ENCODE measurements at regions not wholly inside any gene's neighbourhood (a gene's known extent, or its start where the extent isn't known, plus 50 kb on each side); places are given as distances from the start of the nearest gene placed in this dataset.

GRCh38 chr2:156818221-156818620 lies 382.0 kb downstream of the GPD2 start:
- 85 to 94% methylated on average over 6 of the region's 6 CpGs for WGBS, 2 donors
- Histone ChIP-seq H3K27me3 (no peaks in the 10 kb centered on the region), H3K4me3 (no peak overlapping the region), H3K4me1 (no peaks in the 10 kb centered on the region), H3K27ac (no peak overlapping the region), H3K36me3 (no peaks in the 10 kb centered on the region), H3K9me3 (no peaks in the 10 kb centered on the region)
- no peak for DNase-seq (ENCODE audit: low spot score in 2 of 2)
- TF ChIP-seq EP300 (IDR thresholded peaks at IDR 0.05) (no peak), POLR2A (IDR thresholded peaks at IDR 0.05) (no peak), CTCF (IDR thresholded peaks at IDR 0.05) (no peak)

- no peaks in the 10 kb centered on the region for H3K36me3 ChIP-seq
- no peaks in the 10 kb centered on the region for H3K9me3 ChIP-seq
- H3K27me3 ChIP-seq: no peaks in the 10 kb centered on the region
- H3K4me3 ChIP-seq: no peak overlapping the region
- H3K27ac ChIP-seq: no peak overlapping the region
- H3K4me1 ChIP-seq: no peaks in the 10 kb centered on the region
- no peak for DNase-seq (ENCODE audit: low spot score in 2 of 2)
- TF ChIP-seq POLR2A (IDR thresholded peaks at IDR 0.05): no peak
- TF ChIP-seq CTCF (IDR thresholded peaks at IDR 0.05): no peak
- TF ChIP-seq EP300 (IDR thresholded peaks at IDR 0.05): no peak
- 47% methylated on average over 3 of the region's 3 CpGs for WGBS, 2 donors
These were observed 382.8 kb downstream of the GPD2 start for GRCh38 chr2:156818944-156819343.

GRCh38 chr2:156826341-156826933 lies 390.3 kb downstream of the GPD2 start:
- H3K27me3 ChIP-seq: no peaks in the 10 kb centered on the region
- H3K36me3 ChIP-seq: no peaks in the 10 kb centered on the region
- TF ChIP-seq POLR2A (IDR thresholded peaks at IDR 0.05) (no peak), EP300 (IDR thresholded peaks at IDR 0.05) (no peak), CTCF (IDR thresholded peaks at IDR 0.05) (no peak)
- H3K27ac ChIP-seq: no peak overlapping the region
- 56 to 62% methylated on average over 2 of the region's 2 CpGs for WGBS, 2 donors
- peaks cover 0 to 6% (median 1%) of the 10 kb centered on the region in 4 donors for H3K4me1 ChIP-seq
- no peak for DNase-seq (ENCODE audit: low spot score in 2 of 2)
- H3K9me3 ChIP-seq: no peaks in the 10 kb centered on the region
- no peak overlapping the region for H3K4me3 ChIP-seq

GRCh38 chr2:156834431-156834830 lies 398.3 kb downstream of the GPD2 start:
- Histone ChIP-seq H3K27ac (no peak overlapping the region), H3K36me3 (no peaks in the 10 kb centered on the region), H3K4me3 (no peak overlapping the region), H3K9me3 (no peaks in the 10 kb centered on the region), H3K4me1 (no peaks in the 10 kb centered on the region), H3K27me3 (no peaks in the 10 kb centered on the region)
- no peak for DNase-seq (ENCODE audit: low spot score in 2 of 2)
- TF ChIP-seq EP300 (IDR thresholded peaks at IDR 0.05) (no peak), POLR2A (IDR thresholded peaks at IDR 0.05) (no peak), CTCF (IDR thresholded peaks at IDR 0.05) (no peak)
- WGBS, 2 donors: 94 to 97% methylated on average over 1 of the region's 1 CpG

- TF ChIP-seq EP300 (IDR thresholded peaks at IDR 0.05): no peak
- no peak for TF ChIP-seq POLR2A (IDR thresholded peaks at IDR 0.05)
- no peak for TF ChIP-seq CTCF (IDR thresholded peaks at IDR 0.05)
- 75 to 78% methylated on average over 6 of the region's 6 CpGs for WGBS, 2 donors
These were observed 401.6 kb downstream of the GPD2 start for GRCh38 chr2:156837635-156838370.

More at GRCh38 chr2:156837635-156838370, 401.6 kb downstream of the GPD2 start:
- H3K4me1 ChIP-seq: no peaks in the 10 kb centered on the region
- H3K27me3 ChIP-seq: no peaks in the 10 kb centered on the region
- H3K4me3 ChIP-seq: no peak overlapping the region
- no peaks in the 10 kb centered on the region for H3K9me3 ChIP-seq
- no peak for DNase-seq (ENCODE audit: low spot score in 2 of 2)
- no peaks in the 10 kb centered on the region for H3K36me3 ChIP-seq
- no peak overlapping the region for H3K27ac ChIP-seq

Data from tibial nerve (tissue), 4 donors.